Thyroid gland (tissue), 4 donors: ENCODE measurements at regions not wholly inside any gene's neighbourhood (a gene's known extent, or its start where the extent isn't known, plus 50 kb on each side); places are given as distances from the start of the nearest gene placed in this dataset.

ENCODE experiments used
- DNase-seq, 2 donors: peaks; one replicate each; pipeline ENCODE4 v3.0.0-alpha.2; 2019
- H3K27ac ChIP-seq, 3 donors: fragments of 200-600 bp; sonication (generic); 1 replicate in 2 of 3; 2 replicates in 1 of 3; pipeline ENCODE4 v1.5.1; 2016 to 2019; ENCODE audit warnings: mild to moderate bottlenecking in 1 of 3, moderate library complexity in 1 of 3
- H3K27me3 ChIP-seq: fragments of 200-600 bp; sonication (generic); one replicate; pipeline ENCODE4 v1.5.1; 2019
- H3K36me3 ChIP-seq, 2 donors: fragments of 200-600 bp; sonication (generic); one replicate each; pipeline ENCODE4 v1.5.1; 2016 to 2019
- H3K4me1 ChIP-seq, 2 donors: fragments of 200-600 bp; sonication (generic); one replicate each; pipeline ENCODE4 v1.5.1; 2017 to 2019
- H3K4me3 ChIP-seq, 3 donors: fragments of 200-600 bp; sonication (generic); replicated peaks in 1 of 3; 1 replicate in 2 of 3; 2 replicates in 1 of 3; pipeline ENCODE4 v1.5.1; 2016; ENCODE audit warnings: mild to moderate bottlenecking in 1 of 3
- H3K9me3 ChIP-seq: fragments of 200-600 bp; sonication (generic); one replicate; pipeline ENCODE4 v1.5.1; 2017
- CTCF ChIP-seq, 6 experiments: fragments of 200-600 bp in 3 of 6; fragments of 450-650 bp in 3 of 6; sonication (generic) in 3 of 6; IDR thresholded peaks; one replicate each; pipeline ENCODE4 v1.5.1; 2016 to 2019; ENCODE audit warnings: antibody characterized with exemption in 6 of 6, mild to moderate bottlenecking in 2 of 6, inconsistent platforms in 1 of 6, moderate library complexity in 1 of 6
- POLR2A ChIP-seq, 2 donors: fragments of 450-650 bp; IDR thresholded peaks; one replicate each; pipeline ENCODE4 v1.6.1; 2017; ENCODE audit warnings: antibody characterized with exemption in 2 of 2, mild to moderate bottlenecking in 2 of 2, moderate library complexity in 1 of 2
- WGBS, 2 donors: methylation state at CpG; one replicate each; pipeline ENCODE4 v1.1.5; 2017; 5-methylcytosine and 5-hydroxymethylcytosine counted together
- intact Hi-C: fragments of 100-400 bp; cut with DNase I; formaldehyde crosslinking; loops from one replicate; pipeline ENCODE4 v1.15.1; 2023

- Histone ChIP-seq H3K4me3 (no peak overlapping the region), H3K9me3 (no peaks in the 10 kb centered on the region), H3K27me3 (no peaks in the 10 kb centered on the region), H3K4me1 (no peaks in the 10 kb centered on the region), H3K36me3 (no peaks in the 10 kb centered on the region), H3K27ac (no peak overlapping the region)
- TF ChIP-seq CTCF (IDR thresholded peaks at IDR 0.05): no peak
- TF ChIP-seq POLR2A (IDR thresholded peaks at IDR 0.05): no peak
- 77 to 78% methylated on average over 6 of the region's 6 CpGs for WGBS, 2 donors
- DNase-seq: no peak
- intact Hi-C loops: no loop called here
These were observed 100.2 kb downstream of the ZIC5 start for GRCh38 chr13:99871249-99871898.

GRCh38 chr13:99870541-99870940 lies 101.0 kb downstream of the ZIC5 start:
- Histone ChIP-seq H3K4me3 (no peak overlapping the region), H3K36me3 (no peaks in the 10 kb centered on the region), H3K27me3 (no peaks in the 10 kb centered on the region), H3K4me1 (no peaks in the 10 kb centered on the region), H3K27ac (no peak overlapping the region), H3K9me3 (no peaks in the 10 kb centered on the region)
- WGBS, 2 donors: 95 to 97% methylated on average over 6 of the region's 6 CpGs
- TF ChIP-seq POLR2A (IDR thresholded peaks at IDR 0.05): no peak
- intact Hi-C loops: no loop called here
- no peak for DNase-seq

GRCh38 chr13:99869830-99870229 lies 101.7 kb downstream of the ZIC5 start:
- intact Hi-C loops: no loop called here

GRCh38 chr13:99868767-99869166 lies 102.8 kb downstream of the ZIC5 start:
- Histone ChIP-seq H3K4me1 (no peaks in the 10 kb centered on the region), H3K27ac (no peak overlapping the region), H3K9me3 (no peaks in the 10 kb centered on the region), H3K36me3 (no peaks in the 10 kb centered on the region), H3K4me3 (no peak overlapping the region), H3K27me3 (no peaks in the 10 kb centered on the region)
- TF ChIP-seq CTCF (IDR thresholded peaks at IDR 0.05) (no peak), POLR2A (IDR thresholded peaks at IDR 0.05) (no peak)
- no peak for DNase-seq
- intact Hi-C loops: no loop called here
- WGBS, 2 donors: 95 to 97% methylated on average over 3 of the region's 3 CpGs

More at GRCh38 chr13:99869830-99870229, 101.7 kb downstream of the ZIC5 start:
- Histone ChIP-seq H3K36me3 (no peaks in the 10 kb centered on the region), H3K4me3 (no peak overlapping the region), H3K27me3 (no peaks in the 10 kb centered on the region), H3K27ac (no peak overlapping the region), H3K9me3 (no peaks in the 10 kb centered on the region), H3K4me1 (no peaks in the 10 kb centered on the region)
- DNase-seq: no peak
- TF ChIP-seq CTCF (IDR thresholded peaks at IDR 0.05): no peak
- WGBS, 2 donors: 91 to 100% methylated on average over 1 of the region's 1 CpG

- no peak overlapping the region for H3K4me3 ChIP-seq
- peaks cover 0 to under 1% of the 10 kb centered on the region in 2 donors for H3K4me1 ChIP-seq
- intact Hi-C loops: no loop called here
- no peaks in the 10 kb centered on the region for H3K9me3 ChIP-seq
- H3K36me3 ChIP-seq: no peaks in the 10 kb centered on the region
- TF ChIP-seq CTCF (IDR thresholded peaks at IDR 0.05): no peak
- no peak for TF ChIP-seq POLR2A (IDR thresholded peaks at IDR 0.05)
- H3K27ac ChIP-seq: no peak overlapping the region
- H3K27me3 ChIP-seq: no peaks in the 10 kb centered on the region
- DNase-seq: no peak
- WGBS, 2 donors: 92 to 94% methylated on average over 14 of the region's 14 CpGs
These were observed 103.9 kb downstream of the ZIC5 start for GRCh38 chr13:99867535-99868257.
